Endothelial cell (in vitro differentiated cells): ENCODE measurements at regions not wholly inside any gene's neighbourhood (a gene's known extent, or its start where the extent isn't known, plus 50 kb on each side); places are given as distances from the start of the nearest gene placed in this dataset.

Experiments used
- DNase-seq: peaks from one replicate; pipeline ENCODE4 v3.0.0; 2021; ENCODE audit warnings: low spot score
- H3K27ac Mint-ChIP-seq: one replicate; pipeline ENCODE4 v1.8.0; 2021; ENCODE audit warnings: mixed read lengths, inconsistent platforms; ENCODE audit not compliant: unreplicated experiment
- H3K27me3 Mint-ChIP-seq: one replicate; pipeline ENCODE4 v1.8.0; 2021; ENCODE audit warnings: mild to moderate bottlenecking, moderate library complexity, mixed read lengths, inconsistent platforms; ENCODE audit not compliant: unreplicated experiment
- H3K36me3 Mint-ChIP-seq: one replicate; pipeline ENCODE4 v1.8.0; 2021; ENCODE audit warnings: mild to moderate bottlenecking, low read depth, mixed read lengths, inconsistent platforms; ENCODE audit not compliant: unreplicated experiment
- H3K4me1 Mint-ChIP-seq: one replicate; pipeline ENCODE4 v1.8.0; 2021; ENCODE audit warnings: mild to moderate bottlenecking, mixed read lengths, inconsistent platforms; ENCODE audit not compliant: unreplicated experiment
- H3K4me3 Mint-ChIP-seq: one replicate; pipeline ENCODE4 v1.8.0; 2021; ENCODE audit warnings: mild to moderate bottlenecking, mixed read lengths, inconsistent platforms; ENCODE audit not compliant: unreplicated experiment
- H3K9me3 Mint-ChIP-seq: one replicate; pipeline ENCODE4 v1.8.0; 2021; ENCODE audit warnings: mixed read lengths, inconsistent platforms; ENCODE audit not compliant: unreplicated experiment
- TF ChIP-seq, protein P1 (sequence below): fragments of 200-600 bp; sonication (generic); IDR thresholded peaks from one replicate; pipeline ENCODE4 v1.5.0; 2021; ENCODE audit warnings: antibody characterized with exemption; ENCODE audit not compliant: unreplicated experiment

DNA sequence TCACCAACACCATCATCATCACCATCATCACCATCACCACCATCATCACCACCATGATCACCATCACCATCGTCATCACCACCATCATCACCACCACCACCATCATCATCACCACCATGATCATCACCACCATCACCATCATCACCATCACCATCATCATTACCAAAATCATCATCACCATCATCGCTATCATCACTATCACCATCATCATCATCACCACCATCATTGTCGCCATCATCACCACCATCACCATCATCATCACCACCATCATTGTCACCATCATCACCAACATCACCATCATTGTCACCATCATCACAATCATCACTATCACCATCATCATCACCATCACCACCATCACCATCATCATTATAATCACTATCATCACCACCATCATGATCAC lies 893.5 kb downstream of the TBC1D22A start:
- no peak for DNase-seq
- peaks cover 3% of the 10 kb centered on the region for H3K27me3 Mint-ChIP-seq
- H3K9me3 Mint-ChIP-seq = peaks cover 24% of the 10 kb centered on the region
- H3K4me3 Mint-ChIP-seq = no peak overlapping the region
- no peak overlapping the region for H3K27ac Mint-ChIP-seq
- TF ChIP-seq, protein P1, sequence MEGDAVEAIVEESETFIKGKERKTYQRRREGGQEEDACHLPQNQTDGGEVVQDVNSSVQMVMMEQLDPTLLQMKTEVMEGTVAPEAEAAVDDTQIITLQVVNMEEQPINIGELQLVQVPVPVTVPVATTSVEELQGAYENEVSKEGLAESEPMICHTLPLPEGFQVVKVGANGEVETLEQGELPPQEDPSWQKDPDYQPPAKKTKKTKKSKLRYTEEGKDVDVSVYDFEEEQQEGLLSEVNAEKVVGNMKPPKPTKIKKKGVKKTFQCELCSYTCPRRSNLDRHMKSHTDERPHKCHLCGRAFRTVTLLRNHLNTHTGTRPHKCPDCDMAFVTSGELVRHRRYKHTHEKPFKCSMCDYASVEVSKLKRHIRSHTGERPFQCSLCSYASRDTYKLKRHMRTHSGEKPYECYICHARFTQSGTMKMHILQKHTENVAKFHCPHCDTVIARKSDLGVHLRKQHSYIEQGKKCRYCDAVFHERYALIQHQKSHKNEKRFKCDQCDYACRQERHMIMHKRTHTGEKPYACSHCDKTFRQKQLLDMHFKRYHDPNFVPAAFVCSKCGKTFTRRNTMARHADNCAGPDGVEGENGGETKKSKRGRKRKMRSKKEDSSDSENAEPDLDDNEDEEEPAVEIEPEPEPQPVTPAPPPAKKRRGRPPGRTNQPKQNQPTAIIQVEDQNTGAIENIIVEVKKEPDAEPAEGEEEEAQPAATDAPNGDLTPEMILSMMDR = no peak
- H3K4me1 Mint-ChIP-seq = no peaks in the 10 kb centered on the region
- H3K36me3 Mint-ChIP-seq = peaks cover 4% of the 10 kb centered on the region

- Mint-ChIP-seq H3K27me3 (peaks cover 2% of the 10 kb centered on the region), H3K4me1 (no peaks in the 10 kb centered on the region), H3K36me3 (peaks cover 4% of the 10 kb centered on the region), H3K9me3 (peaks cover 19% of the 10 kb centered on the region), H3K4me3 (no peak overlapping the region), H3K27ac (no peak overlapping the region)
- TF ChIP-seq, protein P1 = no peak
- DNase-seq = no peak
Observed at GRCh38 chr22:47654922-47655491, 892.6 kb downstream of the TBC1D22A start.

DNA sequence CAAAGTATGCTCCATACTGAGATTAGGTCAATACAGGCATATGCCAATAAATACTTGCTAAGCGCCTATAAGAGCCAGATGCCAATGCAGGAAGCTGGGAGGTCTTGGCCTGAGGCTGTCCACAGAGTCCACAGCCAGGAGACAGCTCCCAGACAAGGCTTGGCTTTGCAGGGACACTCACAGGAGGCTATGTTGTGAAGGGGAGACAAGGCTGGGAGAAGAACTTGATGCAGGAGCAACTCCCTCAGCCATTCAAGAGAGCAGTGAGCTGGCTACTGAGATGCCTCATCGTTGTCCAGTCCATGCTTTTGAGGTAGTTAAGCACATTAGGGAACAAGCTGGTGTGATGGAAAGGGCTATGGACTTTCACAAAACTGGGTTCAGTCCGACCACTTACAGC lies 891.5 kb downstream of the TBC1D22A start:
- H3K9me3 Mint-ChIP-seq = peaks cover 17% of the 10 kb centered on the region
- H3K4me3 Mint-ChIP-seq = no peak overlapping the region
- no peak overlapping the region for H3K27ac Mint-ChIP-seq
- H3K4me1 Mint-ChIP-seq = no peaks in the 10 kb centered on the region
- no peak for DNase-seq
- H3K27me3 Mint-ChIP-seq = peaks cover 2% of the 10 kb centered on the region
- H3K36me3 Mint-ChIP-seq = peaks cover 4% of the 10 kb centered on the region
- TF ChIP-seq, protein P1 = no peak

- no peaks in the 10 kb centered on the region for H3K4me1 Mint-ChIP-seq
- DNase-seq = no peak
- peaks cover 4% of the 10 kb centered on the region for H3K36me3 Mint-ChIP-seq
- peaks cover 2% of the 10 kb centered on the region for H3K27me3 Mint-ChIP-seq
- TF ChIP-seq, protein P1 = no peak
- peaks cover 10% of the 10 kb centered on the region for H3K9me3 Mint-ChIP-seq
- H3K27ac Mint-ChIP-seq = no peak overlapping the region
- H3K4me3 Mint-ChIP-seq = no peak overlapping the region
Observed at GRCh38 chr22:47651216-47651987, 889.0 kb downstream of the TBC1D22A start.

DNA sequence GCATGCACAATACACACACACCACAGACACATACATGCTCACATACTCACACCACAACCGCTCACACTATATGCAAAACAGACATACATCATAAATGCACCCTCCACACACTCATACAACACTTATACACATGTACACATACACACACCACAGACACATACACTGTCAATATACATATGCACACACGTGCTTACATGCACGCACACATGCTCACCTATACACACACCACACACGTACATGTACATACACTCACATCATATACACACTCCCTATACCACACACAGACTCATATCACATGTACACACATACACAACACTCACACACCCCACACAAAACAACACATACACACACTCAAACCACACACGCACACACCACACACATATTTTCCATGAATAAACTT lies 885.3 kb downstream of the TBC1D22A start:
- Mint-ChIP-seq H3K27ac (no peak overlapping the region), H3K27me3 (peaks cover 2% of the 10 kb centered on the region), H3K4me1 (no peaks in the 10 kb centered on the region), H3K4me3 (no peak overlapping the region), H3K36me3 (peaks cover under 1% of the 10 kb centered on the region), H3K9me3 (peaks cover 8% of the 10 kb centered on the region)
- no peak for DNase-seq
- TF ChIP-seq, protein P1 = no peak
